SK-N-SH treated with all-trans-retinoic acid at 6 μM for 48 hours (cell line): ENCODE measurements at regions not wholly inside any gene's neighbourhood (a gene's known extent, or its start where the extent isn't known, plus 50 kb on each side); places are given as distances from the start of the nearest gene placed in this dataset.

ENCODE experiments used
- ATAC-seq: fragments of 200-7000 bp; cut with Tn5 transposase; 3 replicates; pipeline ENCODE4 v1.9.1; 2020; ENCODE audit warnings: mild to moderate bottlenecking, moderate library complexity
- ARNTL ChIP-seq: fragments of 450-650 bp; formaldehyde crosslinking; IDR thresholded peaks from 2 replicates; pipeline ENCODE4 v1.5.0; 2020; ENCODE audit warnings: low read depth, mild to moderate bottlenecking, moderate library complexity, borderline replicate concordance
- CREB5 ChIP-seq: fragments of 250-450 bp; sonication (Bioruptor Pico); IDR thresholded peaks from 2 replicates; pipeline ENCODE4 v1.5.1; 2020; ENCODE audit warnings: low read depth, mild to moderate bottlenecking, moderate library complexity
- CSDC2 ChIP-seq: fragments of 250-450 bp; sonication (Bioruptor Pico); IDR thresholded peaks from 2 replicates; pipeline ENCODE4 v1.5.0; 2020; ENCODE audit warnings: mild to moderate bottlenecking, moderate library complexity
- CSRNP3 ChIP-seq: fragments of 250-450 bp; sonication (Bioruptor Pico); IDR thresholded peaks from 2 replicates; pipeline ENCODE4 v1.5.1; 2021; ENCODE audit warnings: mild to moderate bottlenecking, moderate library complexity
- ESRRG ChIP-seq: fragments of 250-450 bp; sonication (Bioruptor Pico); IDR thresholded peaks from 2 replicates; pipeline ENCODE4 v1.6.1; 2021; ENCODE audit warnings: mild to moderate bottlenecking
- GLIS3 ChIP-seq: fragments of 250-450 bp; sonication (Bioruptor Pico); IDR thresholded peaks from 2 replicates; pipeline ENCODE4 v1.5.0; 2020; ENCODE audit warnings: mild to moderate bottlenecking, moderate library complexity
- ISL1 ChIP-seq: fragments of 250-450 bp; sonication (Bioruptor Pico); IDR thresholded peaks from 2 replicates; pipeline ENCODE4 v2.1.2; 2022; ENCODE audit warnings: mild to moderate bottlenecking, moderate library complexity
- OSR1 ChIP-seq: fragments of 250-450 bp; sonication (Bioruptor Pico); IDR thresholded peaks from 2 replicates; pipeline ENCODE4 v1.8.0; 2022; ENCODE audit warnings: moderate library complexity, mild to moderate bottlenecking, inconsistent platforms
- POU6F1 ChIP-seq: fragments of 250-450 bp; sonication (Bioruptor Pico); IDR thresholded peaks from 2 replicates; pipeline ENCODE4 v1.8.0; 2021; ENCODE audit warnings: low read depth, mild to moderate bottlenecking, moderate library complexity, borderline replicate concordance
- PPARA ChIP-seq: fragments of 250-450 bp; sonication (Bioruptor Pico); IDR thresholded peaks from 2 replicates; pipeline ENCODE4 v1.5.0; 2020; ENCODE audit warnings: mild to moderate bottlenecking, borderline replicate concordance
- RARB ChIP-seq: fragments of 250-450 bp; sonication (Bioruptor Pico); IDR thresholded peaks from 2 replicates; pipeline ENCODE4 v1.8.0; 2021; ENCODE audit warnings: mild to moderate bottlenecking, moderate library complexity
- SNAI2 ChIP-seq: fragments of 250-450 bp; sonication (Bioruptor Pico); IDR thresholded peaks from 2 replicates; pipeline ENCODE4 v1.5.0; 2020; ENCODE audit warnings: mild to moderate bottlenecking, moderate library complexity
- TCF4 ChIP-seq: fragments of 250-450 bp; sonication (Bioruptor Pico); IDR thresholded peaks from 2 replicates; pipeline ENCODE4 v1.8.0; 2021; ENCODE audit warnings: mild to moderate bottlenecking, moderate library complexity, borderline replicate concordance
- TOX ChIP-seq: fragments of 250-450 bp; sonication (Bioruptor Pico); IDR thresholded peaks from 2 replicates; pipeline ENCODE4 v1.8.0; 2021; ENCODE audit warnings: mild to moderate bottlenecking, moderate library complexity, borderline replicate concordance
- TSHZ2 ChIP-seq: fragments of 250-450 bp; sonication (Bioruptor Pico); IDR thresholded peaks from 2 replicates; pipeline ENCODE4 v1.5.0; 2020; ENCODE audit warnings: mild to moderate bottlenecking, moderate library complexity
- ZC3H10 ChIP-seq: fragments of 250-450 bp; sonication (Bioruptor Pico); IDR thresholded peaks from 2 replicates; pipeline ENCODE4 v1.5.1; 2021; ENCODE audit warnings: mild to moderate bottlenecking, moderate library complexity
- ZFP3 ChIP-seq: fragments of 250-450 bp; sonication (Bioruptor Pico); IDR thresholded peaks from 2 replicates; pipeline ENCODE4 v1.5.0; 2020; ENCODE audit warnings: mild to moderate bottlenecking, moderate library complexity
- ZFP30 ChIP-seq: fragments of 450-650 bp; formaldehyde crosslinking; IDR thresholded peaks from 2 replicates; pipeline ENCODE4 v1.5.0; 2022; ENCODE audit warnings: mild to moderate bottlenecking, moderate library complexity
- ZNF565 ChIP-seq: fragments of 450-650 bp; formaldehyde crosslinking; conservative IDR thresholded peaks from 2 replicates; pipeline ENCODE4 v1.5.0; 2020; ENCODE audit warnings: low read depth, mild to moderate bottlenecking, moderate library complexity
- ZNF70 ChIP-seq: fragments of 450-650 bp; formaldehyde crosslinking; IDR thresholded peaks from 2 replicates; pipeline ENCODE4 v1.5.0; 2020; ENCODE audit warnings: mild to moderate bottlenecking, moderate library complexity
- ZNF8 ChIP-seq: fragments of 450-650 bp; formaldehyde crosslinking; IDR thresholded peaks from 2 replicates; pipeline ENCODE4 v1.5.0; 2020; ENCODE audit warnings: mild to moderate bottlenecking, moderate library complexity

- no peak for TF ChIP-seq ESRRG (CRISPR knock-in tag)
- no peak for TF ChIP-seq TOX (CRISPR knock-in tag)
- no peak for TF ChIP-seq GLIS3 (CRISPR knock-in tag)
These were observed 163.9 kb downstream of the HIPK3 start (continued) for GRCh38 chr11:33420959-33421566.

GRCh38 chr11:33419924-33420323, 162.7 kb downstream of the HIPK3 start:
- no peak for TF ChIP-seq CREB5 (CRISPR knock-in tag)
- TF ChIP-seq ZNF8 (CRISPR knock-in tag) = no peak
- TF ChIP-seq ZFP3 (CRISPR knock-in tag) = no peak
- no peak for TF ChIP-seq OSR1
- no peak for TF ChIP-seq ZFP30 (CRISPR knock-in tag)
- TF ChIP-seq PPARA (CRISPR knock-in tag) = no peak
- no peak for TF ChIP-seq ZNF565
- no peak for TF ChIP-seq ZNF70
- no peak for TF ChIP-seq RARB (CRISPR knock-in tag)
- TF ChIP-seq ZC3H10 (CRISPR knock-in tag) = no peak
- TF ChIP-seq TCF4 = no peak
- TF ChIP-seq ARNTL (CRISPR knock-in tag) = no peak
- TF ChIP-seq POU6F1 = no peak
- no peak for TF ChIP-seq SNAI2 (CRISPR knock-in tag)
- TF ChIP-seq, all 23 proteins: peak for 0
- no peak for ATAC-seq

GRCh38 chr11:33417121-33417520, 159.9 kb downstream of the HIPK3 start:
- TF ChIP-seq TSHZ2 (CRISPR knock-in tag) (no peak), RARB (CRISPR knock-in tag) (no peak), ZNF70 (no peak), ESRRG (CRISPR knock-in tag) (no peak), POU6F1 (no peak), CSDC2 (CRISPR knock-in tag) (no peak), ZNF565 (no peak), ISL1 (CRISPR knock-in tag) (no peak), ARNTL (CRISPR knock-in tag) (no peak), OSR1 (no peak), ZFP3 (CRISPR knock-in tag) (no peak), ZNF8 (CRISPR knock-in tag) (no peak), ZFP30 (CRISPR knock-in tag) (no peak), PPARA (CRISPR knock-in tag) (no peak), ZC3H10 (CRISPR knock-in tag) (no peak), GLIS3 (CRISPR knock-in tag) (no peak), TCF4 (no peak), CSRNP3 (CRISPR knock-in tag) (no peak), SNAI2 (CRISPR knock-in tag) (no peak)
- no peak for ATAC-seq
